Pancreas (tissue), 10 donors: ENCODE measurements at regions not wholly inside any gene's neighbourhood (a gene's known extent, or its start where the extent isn't known, plus 50 kb on each side); places are given as distances from the start of the nearest gene placed in this dataset.

Source experiments
- ATAC-seq, 4 donors: fragments of 200-7000 bp; cut with Tn5 transposase; one replicate each; pipeline versions ENCODE4 v1.8.0 to v1.9.1; 2020; ENCODE audit warnings: mild to moderate bottlenecking in 4 of 4, moderate library complexity in 4 of 4
- DNase-seq, 6 donors: peaks; one replicate each; pipeline ENCODE4 v3.0.0-alpha.2; 2020
- FAIRE-seq: peaks from 2 replicates; lab custom pipeline; 2012; peaks lifted over from hg19 to GRCh38; lab: Jason Lieb, UNC
- H3K27ac ChIP-seq, 4 donors: fragments of 200-600 bp; sonication (generic); 1 replicate in 3 of 4; 2 replicates in 1 of 4; pipeline versions ENCODE4 v1.5.0 to v1.8.0; 2020
- H3K27me3 ChIP-seq, 4 donors: fragments of 200-600 bp; one replicate each; pipeline ENCODE4 v1.8.0; 2021
- H3K36me3 ChIP-seq, 3 donors: fragments of 200-600 bp; sonication (generic) in 1 of 3; one replicate each; pipeline versions ENCODE4 v1.5.0 to v1.8.0; 2020 to 2021
- H3K4me1 ChIP-seq, 3 donors: fragments of 200-600 bp; one replicate each; pipeline ENCODE4 v1.8.0; 2021
- H3K4me3 ChIP-seq, 4 donors: fragments of 200-600 bp; sonication (generic) in 2 of 4; one replicate each; pipeline versions ENCODE4 v1.5.0 to v1.8.0; 2020 to 2021
- H3K9me3 ChIP-seq, 4 donors: fragments of 200-600 bp; one replicate each; pipeline ENCODE4 v1.8.0; 2021
- CTCF ChIP-seq, 4 donors: fragments of 200-600 bp; sonication (generic) in 3 of 4; IDR thresholded peaks; one replicate each; pipeline versions ENCODE4 v1.5.0 to v1.8.0; 2021; ENCODE audit warnings: antibody characterized with exemption in 4 of 4
- WGBS, 2 donors: extraction: QIAGEN DNeasy Blood & Tissue Kit; methylation state at CpG; one replicate each; pipeline ENCODE4 v1.1.7; 2013; 5-methylcytosine and 5-hydroxymethylcytosine counted together
- intact Hi-C, 3 donors: fragments of 100-400 bp; cut with DNase I; formaldehyde crosslinking; loops; one replicate each; pipeline versions ENCODE4 v1.11.1 to v1.14.2; 2022
- microRNA-seq, 2 donors: library from miRNA; unstranded; fragments of <30 nt; microRNA quantifications; one replicate each; pipeline versions ENCODE4 to v1.1.0, GENCODE V29; 2019 to 2020
- donor health status: healthy with polysubstance abuse.
- donor health status: DM: no; HTN: no; CAD: no; lungs with moderate emphysema.
- donor health status: DM: no; HTN: no; CAD: no.
- donor health status: control.
- donor health status: control.
- donor health status: Bipolar disorder and iron deficiency.
- donor health status: DM: yes; HTN: yes; CAD: no.
- donor health status: DM: no; HTN: no; CAD: no.
- donor health status: DM: no; HTN: no; CAD: no.
- donor health status: DM: yes; HTN: yes; CAD: no.

- DNase-seq (no peak), FAIRE-seq (no peak), ATAC-seq (no peak)
- intact Hi-C loops, result loop anchor here in 2 of 3 donors (5.0 to 10.0 kb wide), 3 partner anchors 497 to 784 kb away; no protein-coding TSS in a partner anchor
- H3K4me1 ChIP-seq, result no peaks in the 10 kb centered on the region
- no peaks in the 10 kb centered on the region for H3K27me3 ChIP-seq
- no peak overlapping the region for H3K27ac ChIP-seq
- no peak overlapping the region for H3K4me3 ChIP-seq
- no peaks in the 10 kb centered on the region for H3K9me3 ChIP-seq
- TF ChIP-seq CTCF (IDR thresholded peaks at IDR 0.05), result no peak
- no peaks in the 10 kb centered on the region for H3K36me3 ChIP-seq
- WGBS, 2 donors, result 79 to 82% methylated on average over 5 of the region's 5 CpGs
These were observed 50.5 kb upstream of the CREB1 start for GRCh38 chr2:207479198-207479785.

Small RNA genes lying in the stretch of these regions (microRNA-seq; reads per million reads assigned to microRNA genes)
- 0 reads per million in 2 donors for gene MIR1302-4
